ENCODE measurements at regions not wholly inside any gene's neighbourhood (a gene's known extent, or its start where the extent isn't known, plus 50 kb on each side); places are given as distances from the start of the nearest gene placed in this dataset.
A peak's percentile ranks its signal among the peaks of the same experiment; 100 is the strongest.

DNA sequence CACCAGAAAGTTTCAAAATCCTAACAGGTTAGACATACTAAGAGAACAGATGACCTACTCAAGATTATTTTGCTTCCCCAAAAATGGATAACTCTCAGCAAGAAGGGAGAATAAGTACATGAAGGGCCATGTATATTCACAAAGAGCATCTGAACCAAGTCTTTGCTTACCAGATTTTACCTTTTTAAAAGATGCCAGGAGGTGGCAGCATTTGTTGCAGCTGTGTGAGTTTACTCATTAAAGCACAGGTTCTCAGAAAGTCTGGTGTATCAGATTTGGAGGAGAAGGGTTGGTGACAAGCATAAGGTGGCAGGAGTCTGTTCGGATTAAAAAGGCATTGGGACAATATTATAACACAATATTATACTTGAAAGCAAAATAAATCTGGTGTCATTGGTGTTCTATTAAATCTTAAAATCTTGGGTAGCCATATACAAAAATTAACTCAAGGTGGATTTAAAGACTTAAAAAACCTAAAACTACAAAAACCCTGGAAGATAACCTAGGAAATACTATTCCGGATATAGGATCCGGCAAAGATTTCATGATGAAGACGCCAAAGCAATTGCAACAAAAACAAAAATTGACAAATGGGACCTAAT is 51.3 kb upstream of the NFKB1 start:
- H3K27ac ChIP-seq: no peak overlapping the region
- no peaks in the 10 kb centered on the region for H3K36me3 ChIP-seq
- intact Hi-C loops (cut with DNase I): loop anchor here in 2 of 3 donors (10.0 kb wide), 3 partner anchors 165 to 655 kb away; partner anchors contain the start of gene SLC9B1 (in 1 of the 2)
- WGBS, 2 donors: 18 to 29% methylated on average over 4 of the region's 4 CpGs
- peak; percentile 78 for FAIRE-seq
- TF ChIP-seq, protein P1, sequence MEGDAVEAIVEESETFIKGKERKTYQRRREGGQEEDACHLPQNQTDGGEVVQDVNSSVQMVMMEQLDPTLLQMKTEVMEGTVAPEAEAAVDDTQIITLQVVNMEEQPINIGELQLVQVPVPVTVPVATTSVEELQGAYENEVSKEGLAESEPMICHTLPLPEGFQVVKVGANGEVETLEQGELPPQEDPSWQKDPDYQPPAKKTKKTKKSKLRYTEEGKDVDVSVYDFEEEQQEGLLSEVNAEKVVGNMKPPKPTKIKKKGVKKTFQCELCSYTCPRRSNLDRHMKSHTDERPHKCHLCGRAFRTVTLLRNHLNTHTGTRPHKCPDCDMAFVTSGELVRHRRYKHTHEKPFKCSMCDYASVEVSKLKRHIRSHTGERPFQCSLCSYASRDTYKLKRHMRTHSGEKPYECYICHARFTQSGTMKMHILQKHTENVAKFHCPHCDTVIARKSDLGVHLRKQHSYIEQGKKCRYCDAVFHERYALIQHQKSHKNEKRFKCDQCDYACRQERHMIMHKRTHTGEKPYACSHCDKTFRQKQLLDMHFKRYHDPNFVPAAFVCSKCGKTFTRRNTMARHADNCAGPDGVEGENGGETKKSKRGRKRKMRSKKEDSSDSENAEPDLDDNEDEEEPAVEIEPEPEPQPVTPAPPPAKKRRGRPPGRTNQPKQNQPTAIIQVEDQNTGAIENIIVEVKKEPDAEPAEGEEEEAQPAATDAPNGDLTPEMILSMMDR (IDR thresholded peaks at IDR 0.05): peak; percentile 8 to 42 (median 38)
- no peak overlapping the region for H3K4me3 ChIP-seq
- H3K4me1 ChIP-seq: no peaks in the 10 kb centered on the region
- no peaks in the 10 kb centered on the region for H3K27me3 ChIP-seq
- H3K9me3 ChIP-seq: no peaks in the 10 kb centered on the region
- DNase-seq: peak in 3 of 6 donors; percentile 13 to 48 (median 41)
- ATAC-seq: peak; percentile 64 to 89 (median 85)

DNA sequence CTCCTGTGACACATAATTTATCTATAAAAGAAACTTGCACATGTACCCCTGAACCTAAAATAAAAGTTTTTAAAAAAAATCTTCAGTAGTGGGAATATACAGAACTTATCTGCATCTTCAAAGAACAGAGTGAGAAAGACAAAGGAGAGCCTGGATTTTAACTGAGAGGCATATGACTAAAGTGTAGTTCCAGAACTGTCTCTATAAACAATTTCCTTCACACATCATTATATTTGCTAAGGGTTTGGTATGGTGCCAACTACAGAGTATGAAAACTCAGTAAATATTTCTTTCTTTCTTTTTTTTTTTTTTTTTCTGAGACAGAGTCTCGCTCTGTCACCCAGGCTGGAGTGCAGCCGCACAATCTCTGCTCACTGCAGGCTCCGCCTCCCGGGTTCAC is 49.9 kb upstream of the NFKB1 start:
- TF ChIP-seq, protein P1 (IDR thresholded peaks at IDR 0.05): no peak
- intact Hi-C loops (cut with DNase I): loop anchor here in 2 of 3 donors (10.0 kb wide), 2 partner anchors 164 to 654 kb away; no protein-coding TSS in a partner anchor
- DNase-seq: no peak
- no peaks in the 10 kb centered on the region for H3K27me3 ChIP-seq
- H3K4me1 ChIP-seq: no peaks in the 10 kb centered on the region
- no peaks in the 10 kb centered on the region for H3K9me3 ChIP-seq
- no peak for FAIRE-seq
- no peak overlapping the region for H3K4me3 ChIP-seq
- no peak for ATAC-seq
- 95 to 100% methylated on average over 4 of the region's 4 CpGs for WGBS, 2 donors
- no peaks in the 10 kb centered on the region for H3K36me3 ChIP-seq
- no peak overlapping the region for H3K27ac ChIP-seq
